Testis (tissue), 2 donors: ENCODE measurements at regions not wholly inside any gene's neighbourhood (a gene's known extent, or its start where the extent isn't known, plus 50 kb on each side); places are given as distances from the start of the nearest gene placed in this dataset.

Experiments used
- DNase-seq: peaks from one replicate; pipeline ENCODE4 v3.0.0-alpha.2; 2019
- H3K27ac ChIP-seq, 2 donors: fragments of 200-600 bp; sonication (generic); one replicate each; pipeline ENCODE4 v1.5.1; 2019
- H3K27me3 ChIP-seq: fragments of 200-600 bp; sonication (generic); one replicate; pipeline ENCODE4 v1.5.1; 2019
- H3K36me3 ChIP-seq: fragments of 200-600 bp; sonication (generic); one replicate; pipeline ENCODE4 v1.5.1; 2017; ENCODE audit warnings: low read depth; ENCODE audit errors: missing control alignments
- H3K4me1 ChIP-seq: fragments of 200-600 bp; sonication (generic); one replicate; pipeline ENCODE4 v1.5.1; 2019
- H3K4me3 ChIP-seq, 2 donors: fragments of 200-600 bp; sonication (generic); one replicate each; pipeline ENCODE4 v1.5.1; 2017 to 2019
- H3K9me3 ChIP-seq: fragments of 200-600 bp; sonication (generic); one replicate; pipeline ENCODE4 v1.5.1; 2017
- CTCF ChIP-seq, 3 experiments: fragments of 450-650 bp in 2 of 3; fragments of 200-600 bp in 1 of 3; sonication (generic) in 1 of 3; IDR thresholded peaks; one replicate each; pipeline ENCODE4 v1.5.1; 2016 to 2019; ENCODE audit warnings: antibody characterized with exemption in 3 of 3, mild to moderate bottlenecking in 2 of 3, moderate library complexity in 1 of 3
- POLR2A ChIP-seq: fragments of 450-650 bp; IDR thresholded peaks from one replicate; pipeline ENCODE4 v1.6.1; 2017; ENCODE audit warnings: antibody characterized with exemption, mild to moderate bottlenecking, moderate library complexity
- WGBS, 2 donors: methylation state at CpG; one replicate each; pipeline ENCODE4 v1.1.5; 2018; 5-methylcytosine and 5-hydroxymethylcytosine counted together
- intact Hi-C: fragments of 100-400 bp; cut with DNase I; formaldehyde crosslinking; loops from one replicate; pipeline ENCODE4 v1.15.1; 2023; ENCODE audit warnings: low total_unique reads

- Histone ChIP-seq H3K27ac (no peak overlapping the region), H3K9me3 (no peaks in the 10 kb centered on the region), H3K4me1 (no peaks in the 10 kb centered on the region), H3K4me3 (no peak overlapping the region), H3K27me3 (no peaks in the 10 kb centered on the region), H3K36me3 (no peaks in the 10 kb centered on the region)
- WGBS, 2 donors = 90 to 94% methylated on average over 6 to 7 of the region's 7 CpGs
- no peak for DNase-seq
- TF ChIP-seq POLR2A (no peak), CTCF (IDR thresholded peaks at IDR 0.05) (no peak)
- intact Hi-C loops = no loop called here
These were observed 1794.5 kb downstream of the PCDH9 start for GRCh38 chr13:65435590-65435989.

- Histone ChIP-seq H3K4me3 (no peak overlapping the region), H3K4me1 (no peaks in the 10 kb centered on the region), H3K36me3 (no peaks in the 10 kb centered on the region), H3K27ac (no peak overlapping the region), H3K9me3 (no peaks in the 10 kb centered on the region), H3K27me3 (no peaks in the 10 kb centered on the region)
- no peak for TF ChIP-seq POLR2A
- TF ChIP-seq CTCF (IDR thresholded peaks at IDR 0.05) = no peak
- no peak for DNase-seq
- 38 to 48% methylated on average over 1 of the region's 1 CpG for WGBS, 2 donors
- intact Hi-C loops = no loop called here
These were observed 1812.2 kb downstream of the PCDH9 start for GRCh38 chr13:65417953-65418352.

- Histone ChIP-seq H3K4me3 (no peak overlapping the region), H3K4me1 (no peaks in the 10 kb centered on the region), H3K27me3 (no peaks in the 10 kb centered on the region), H3K27ac (no peak overlapping the region), H3K9me3 (no peaks in the 10 kb centered on the region), H3K36me3 (no peaks in the 10 kb centered on the region)
- TF ChIP-seq CTCF (IDR thresholded peaks at IDR 0.05) (no peak), POLR2A (no peak)
- WGBS, 2 donors = 78% methylated on average over 1 of the region's 1 CpG
- DNase-seq = no peak
- intact Hi-C loops = no loop called here
These were observed 1813.4 kb downstream of the PCDH9 start for GRCh38 chr13:65416784-65417183.

- Histone ChIP-seq H3K4me1 (no peaks in the 10 kb centered on the region), H3K9me3 (no peaks in the 10 kb centered on the region), H3K27me3 (no peaks in the 10 kb centered on the region), H3K36me3 (no peaks in the 10 kb centered on the region), H3K27ac (no peak overlapping the region), H3K4me3 (no peak overlapping the region)
- no peak for TF ChIP-seq CTCF (IDR thresholded peaks at IDR 0.05)
- TF ChIP-seq POLR2A = no peak
- no peak for DNase-seq
- WGBS, 2 donors = 79 to 80% methylated on average over 2 of the region's 2 CpGs
- intact Hi-C loops = no loop called here
These were observed 1815.9 kb downstream of the PCDH9 start for GRCh38 chr13:65414187-65414586.

- intact Hi-C loops = no loop called here
- H3K27ac ChIP-seq = no peak overlapping the region
- WGBS, 2 donors = 78 to 79% methylated on average over 2 of the region's 2 CpGs
- no peaks in the 10 kb centered on the region for H3K27me3 ChIP-seq
- no peaks in the 10 kb centered on the region for H3K9me3 ChIP-seq
- H3K4me3 ChIP-seq = no peak overlapping the region
- no peaks in the 10 kb centered on the region for H3K4me1 ChIP-seq
- H3K36me3 ChIP-seq = no peaks in the 10 kb centered on the region
- no peak for TF ChIP-seq POLR2A
- TF ChIP-seq CTCF (IDR thresholded peaks at IDR 0.05) = no peak
- DNase-seq = no peak
These were observed 1818.6 kb downstream of the PCDH9 start for GRCh38 chr13:65411521-65411920.
